SK-N-SH treated with all-trans-retinoic acid at 6 μM for 48 hours (cell line): ENCODE measurements at regions not wholly inside any gene's neighbourhood (a gene's known extent, or its start where the extent isn't known, plus 50 kb on each side); places are given as distances from the start of the nearest gene placed in this dataset.

Experiments
- ARNTL ChIP-seq: fragments of 450-650 bp; formaldehyde crosslinking; IDR thresholded peaks from 2 replicates; pipeline ENCODE4 v1.5.0; 2020; ENCODE audit warnings: low read depth, mild to moderate bottlenecking, moderate library complexity, borderline replicate concordance
- CSDC2 ChIP-seq: fragments of 250-450 bp; sonication (Bioruptor Pico); IDR thresholded peaks from 2 replicates; pipeline ENCODE4 v1.5.0; 2020; ENCODE audit warnings: mild to moderate bottlenecking, moderate library complexity
- ESRRG ChIP-seq: fragments of 250-450 bp; sonication (Bioruptor Pico); IDR thresholded peaks from 2 replicates; pipeline ENCODE4 v1.6.1; 2021; ENCODE audit warnings: mild to moderate bottlenecking
- GLIS3 ChIP-seq: fragments of 250-450 bp; sonication (Bioruptor Pico); IDR thresholded peaks from 2 replicates; pipeline ENCODE4 v1.5.0; 2020; ENCODE audit warnings: mild to moderate bottlenecking, moderate library complexity
- PATZ1 ChIP-seq: fragments of 250-450 bp; sonication (Bioruptor Pico); IDR thresholded peaks from 2 replicates; pipeline ENCODE4 v1.8.0; 2020; ENCODE audit warnings: mild to moderate bottlenecking, moderate library complexity, borderline replicate concordance
- SNAI2 ChIP-seq: fragments of 250-450 bp; sonication (Bioruptor Pico); IDR thresholded peaks from 2 replicates; pipeline ENCODE4 v1.5.0; 2020; ENCODE audit warnings: mild to moderate bottlenecking, moderate library complexity
- TOX ChIP-seq: fragments of 250-450 bp; sonication (Bioruptor Pico); IDR thresholded peaks from 2 replicates; pipeline ENCODE4 v1.8.0; 2021; ENCODE audit warnings: mild to moderate bottlenecking, moderate library complexity, borderline replicate concordance
- ZC3H10 ChIP-seq: fragments of 250-450 bp; sonication (Bioruptor Pico); IDR thresholded peaks from 2 replicates; pipeline ENCODE4 v1.5.1; 2021; ENCODE audit warnings: mild to moderate bottlenecking, moderate library complexity
- ZFP3 ChIP-seq: fragments of 250-450 bp; sonication (Bioruptor Pico); IDR thresholded peaks from 2 replicates; pipeline ENCODE4 v1.5.0; 2020; ENCODE audit warnings: mild to moderate bottlenecking, moderate library complexity

GRCh38 chr4:163804001-163804400 is 309.5 kb downstream of the TMA16 start:
- TF ChIP-seq ESRRG (CRISPR knock-in tag) (no peak), ZC3H10 (no peak), CSDC2 (CRISPR knock-in tag) (no peak), SNAI2 (CRISPR knock-in tag) (no peak), ZFP3 (CRISPR knock-in tag) (no peak), PATZ1 (no peak), GLIS3 (CRISPR knock-in tag) (no peak), TOX (CRISPR knock-in tag) (no peak), ARNTL (CRISPR knock-in tag) (no peak)
